A673 (cell line): ENCODE measurements at regions not wholly inside any gene's neighbourhood (a gene's known extent, or its start where the extent isn't known, plus 50 kb on each side); places are given as distances from the start of the nearest gene placed in this dataset.

Source experiments
- BruUV-seq: library from RNA; stranded (reverse); fragments of 400-500 nt; replicated peaks from 2 replicates; lab custom pipeline; 2021; lab: Mats Ljungman, UMichigan
- CTCF ChIA-PET: fragments of 300-600 bp; sonication (Branson Sonifier 250); formaldehyde crosslinking; loops from one replicate; lab custom pipeline; 2022; ENCODE audit warnings: antibody characterized with exemption; lab: Charles Lee
- POLR2A ChIA-PET: fragments of 300-600 bp; sonication (Branson Sonifier 250); formaldehyde crosslinking; loops from one replicate; lab custom pipeline; 2022; ENCODE audit warnings: antibody characterized with exemption; ENCODE audit not compliant: low non-redundant PET; lab: Charles Lee
- DNase-seq: peaks from one replicate; pipeline ENCODE4 v3.0.0-alpha.2; 2015; ENCODE audit warnings: low spot score
- H3K27ac ChIP-seq: fragments of 200-600 bp; sonication (generic); 2 replicates; pipeline ENCODE4 v1.5.1; 2016; ENCODE audit warnings: mixed run types, low read depth, mild to moderate bottlenecking, mixed read lengths, antibody characterized with exemption, low read length; ENCODE audit not compliant: poor library complexity, severe bottlenecking
- H3K27me3 ChIP-seq: fragments of 200-600 bp; sonication (generic); replicated peaks from 2 replicates; pipeline ENCODE4 v1.6.1; 2017; ENCODE audit warnings: mixed run types, low read depth, mild to moderate bottlenecking, mixed read lengths, antibody characterized with exemption, low read length; ENCODE audit not compliant: insufficient read depth, poor library complexity
- H3K36me3 ChIP-seq: fragments of 200-600 bp; sonication (generic); 2 replicates; pipeline ENCODE4 v1.6.1; 2016; ENCODE audit warnings: mixed run types, mild to moderate bottlenecking, mixed read lengths, antibody characterized with exemption, low read length; ENCODE audit not compliant: insufficient read depth, poor library complexity, severe bottlenecking
- H3K4me1 ChIP-seq: fragments of 200-600 bp; sonication (generic); 2 replicates; pipeline ENCODE4 v1.6.1; 2017; ENCODE audit warnings: mixed run types, mild to moderate bottlenecking, mixed read lengths, antibody characterized with exemption, low read length; ENCODE audit not compliant: insufficient read depth, poor library complexity, severe bottlenecking
- H3K4me3 ChIP-seq: fragments of 200-600 bp; sonication (generic); 2 replicates; pipeline ENCODE4 v1.5.1; 2016; ENCODE audit warnings: low read depth, mixed run types, mild to moderate bottlenecking, mixed read lengths, low read length; ENCODE audit not compliant: poor library complexity, severe bottlenecking
- H3K9me3 ChIP-seq: fragments of 200-600 bp; sonication (generic); 2 replicates; pipeline ENCODE4 v1.6.1; 2016; ENCODE audit warnings: mixed run types, low read depth, mild to moderate bottlenecking, mixed read lengths, antibody characterized with exemption, low read length; ENCODE audit not compliant: poor library complexity, severe bottlenecking
- CTCF ChIP-seq: fragments of 300-800, 200-600 bp; sonication (generic); conservative IDR thresholded peaks from 2 replicates; pipeline ENCODE4 v1.5.1; 2017; ENCODE audit warnings: low read depth, mild to moderate bottlenecking, antibody characterized with exemption, low read length, moderate library complexity, mixed read lengths
- EZH2 ChIP-seq: fragments of 200-600 bp; sonication (generic); IDR thresholded peaks from 2 replicates; pipeline ENCODE4 v1.6.1; 2017; ENCODE audit warnings: borderline replicate concordance, low read depth, mild to moderate bottlenecking, mixed read lengths, antibody characterized with exemption, low read length; ENCODE audit not compliant: poor library complexity, severe bottlenecking
- intact Hi-C: fragments of 100-400 bp; cut with micrococcal nuclease; formaldehyde crosslinking; loops from one replicate; pipeline ENCODE4 v1.10.0; 2022; ENCODE audit not compliant: unreplicated experiment

- Histone ChIP-seq H3K9me3 (no peaks in the 10 kb centered on the region), H3K27ac (no peak overlapping the region), H3K4me3 (no peak overlapping the region), H3K36me3 (no peaks in the 10 kb centered on the region), H3K4me1 (no peaks in the 10 kb centered on the region), H3K27me3 (no peaks in the 10 kb centered on the region)
- intact Hi-C loops = no loop called here
- ChIA-PET CTCF (no interaction called here), POLR2A (no interaction called here)
- no TSS peak for BruUV-seq
- DNase-seq = no peak
- TF ChIP-seq EZH2 (no peak), CTCF (no peak)
These were observed 72.3 kb upstream of the STXBP6 start for GRCh38 chr14:25122211-25122610.

GRCh38 chr14:25121337-25122129 lies 71.6 kb upstream of the STXBP6 start:
- no peak overlapping the region for H3K4me3 ChIP-seq
- H3K4me1 ChIP-seq = no peaks in the 10 kb centered on the region
- BruUV-seq = no TSS peak
- no peaks in the 10 kb centered on the region for H3K9me3 ChIP-seq
- ChIA-PET POLR2A (no interaction called here), CTCF (interaction anchor here (0.7 kb wide), 1 partner anchor 12 kb away, joined by 3 read pairs; no protein-coding TSS in a partner anchor)
- intact Hi-C loops = no loop called here
- no peaks in the 10 kb centered on the region for H3K27me3 ChIP-seq
- H3K27ac ChIP-seq = no peak overlapping the region
- no peaks in the 10 kb centered on the region for H3K36me3 ChIP-seq
- TF ChIP-seq EZH2 = no peak
- no peak for TF ChIP-seq CTCF
- DNase-seq = no peak

- no peak for DNase-seq
- TF ChIP-seq EZH2 = no peak
- TF ChIP-seq CTCF = no peak
- Histone ChIP-seq H3K4me1 (no peaks in the 10 kb centered on the region), H3K4me3 (no peak overlapping the region), H3K9me3 (no peaks in the 10 kb centered on the region), H3K36me3 (no peaks in the 10 kb centered on the region), H3K27me3 (no peaks in the 10 kb centered on the region), H3K27ac (no peak overlapping the region)
- intact Hi-C loops = no loop called here
- no TSS peak for BruUV-seq
- CTCF ChIA-PET = no interaction called here
- POLR2A ChIA-PET = no interaction called here
These were observed 70.3 kb upstream of the STXBP6 start for GRCh38 chr14:25120261-25120660.
